ENCODE measurements at regions not wholly inside any gene's neighbourhood (a gene's known extent, or its start where the extent isn't known, plus 50 kb on each side); places are given as distances from the start of the nearest gene placed in this dataset.

GRCh38 chr20:52242237-52243230 lies 51.0 kb upstream of the ZFP64 start:
- peak; percentile 29; the same call in 1 of the 2 replicates for TF ChIP-seq CTCF (IDR thresholded peaks at IDR 0.05; ENCODE audit: control insufficient read depth, extremely low read depth, insufficient read depth)
- no peak for DNase-seq (ENCODE audit: low read depth)

More at GRCh38 chr20:52242237-52243230, 51.0 kb upstream of the ZFP64 start:
- H3K4me3 ChIP-seq (ENCODE audit: low read depth, low read length): no peak overlapping the region

Measured in LNCaP clone FGC (cell line).